ENCODE measurements at regions not wholly inside any gene's neighbourhood (a gene's known extent, or its start where the extent isn't known, plus 50 kb on each side); places are given as distances from the start of the nearest gene placed in this dataset.

- TF ChIP-seq CTCF (IDR thresholded peaks at IDR 0.05) (no peak), SIN3A (IDR thresholded peaks at IDR 0.05; ENCODE audit: borderline replicate concordance, low read depth, low read length) (no peak), REST (IDR thresholded peaks at IDR 0.05; ENCODE audit: low read depth, low read length) (no peak), MAX (IDR thresholded peaks at IDR 0.05; ENCODE audit: low read depth) (no peak), GABPA (IDR thresholded peaks at IDR 0.05; ENCODE audit: low read depth) (no peak), POLR2AphosphoS5 (IDR thresholded peaks at IDR 0.05; ENCODE audit: low read depth, low read length) (no peak), RCOR1 (IDR thresholded peaks at IDR 0.05; ENCODE audit: low read length) (no peak)
These were observed 273.2 kb upstream of the EMCN start for GRCh38 chr4:100790836-100791615.

All from SK-N-SH (cell line).